ENCODE measurements at regions not wholly inside any gene's neighbourhood (a gene's known extent, or its start where the extent isn't known, plus 50 kb on each side); places are given as distances from the start of the nearest gene placed in this dataset.

DNA sequence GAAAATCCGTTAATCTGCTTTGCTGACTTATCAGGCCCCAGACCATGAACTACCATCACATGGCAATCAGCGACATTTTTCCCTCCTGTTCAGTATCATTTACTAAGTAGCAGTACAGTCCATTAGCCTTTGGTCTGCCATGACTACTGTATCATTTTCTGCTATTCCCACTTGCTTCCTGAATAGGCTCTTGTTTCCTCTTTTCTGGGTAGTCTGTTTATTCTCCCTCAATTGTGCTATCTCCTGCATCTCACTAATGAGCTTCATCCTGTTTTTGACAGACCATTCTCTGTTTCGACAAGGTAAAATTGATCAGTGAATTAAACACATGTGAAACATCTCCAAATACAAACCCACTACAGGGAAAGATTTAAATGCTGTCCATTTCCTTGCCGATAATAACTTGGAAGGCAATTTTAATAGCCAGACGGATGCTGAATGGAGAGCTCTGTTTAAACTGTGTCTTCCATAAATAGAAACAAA is 263.5 kb upstream of the ANKRD55 start:
- TF ChIP-seq POLR2A (IDR thresholded peaks at IDR 0.05; ENCODE audit: extremely low read depth, insufficient read length) (no peak), MYC (IDR thresholded peaks at IDR 0.05; ENCODE audit: low read depth, low read length) (no peak)
- TF ChIP-seq, protein P1, sequence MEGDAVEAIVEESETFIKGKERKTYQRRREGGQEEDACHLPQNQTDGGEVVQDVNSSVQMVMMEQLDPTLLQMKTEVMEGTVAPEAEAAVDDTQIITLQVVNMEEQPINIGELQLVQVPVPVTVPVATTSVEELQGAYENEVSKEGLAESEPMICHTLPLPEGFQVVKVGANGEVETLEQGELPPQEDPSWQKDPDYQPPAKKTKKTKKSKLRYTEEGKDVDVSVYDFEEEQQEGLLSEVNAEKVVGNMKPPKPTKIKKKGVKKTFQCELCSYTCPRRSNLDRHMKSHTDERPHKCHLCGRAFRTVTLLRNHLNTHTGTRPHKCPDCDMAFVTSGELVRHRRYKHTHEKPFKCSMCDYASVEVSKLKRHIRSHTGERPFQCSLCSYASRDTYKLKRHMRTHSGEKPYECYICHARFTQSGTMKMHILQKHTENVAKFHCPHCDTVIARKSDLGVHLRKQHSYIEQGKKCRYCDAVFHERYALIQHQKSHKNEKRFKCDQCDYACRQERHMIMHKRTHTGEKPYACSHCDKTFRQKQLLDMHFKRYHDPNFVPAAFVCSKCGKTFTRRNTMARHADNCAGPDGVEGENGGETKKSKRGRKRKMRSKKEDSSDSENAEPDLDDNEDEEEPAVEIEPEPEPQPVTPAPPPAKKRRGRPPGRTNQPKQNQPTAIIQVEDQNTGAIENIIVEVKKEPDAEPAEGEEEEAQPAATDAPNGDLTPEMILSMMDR (IDR thresholded peaks at IDR 0.05; ENCODE audit: low read depth, low read length): no peak
- TF ChIP-seq, protein P2, sequence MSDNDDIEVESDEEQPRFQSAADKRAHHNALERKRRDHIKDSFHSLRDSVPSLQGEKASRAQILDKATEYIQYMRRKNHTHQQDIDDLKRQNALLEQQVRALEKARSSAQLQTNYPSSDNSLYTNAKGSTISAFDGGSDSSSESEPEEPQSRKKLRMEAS (IDR thresholded peaks at IDR 0.05; ENCODE audit: low read depth, low read length): no peak
- DNase-seq (ENCODE audit: low read depth): no peak
- no peak overlapping the region for H3K4me3 ChIP-seq (ENCODE audit: low read depth, low read length)

DNA sequence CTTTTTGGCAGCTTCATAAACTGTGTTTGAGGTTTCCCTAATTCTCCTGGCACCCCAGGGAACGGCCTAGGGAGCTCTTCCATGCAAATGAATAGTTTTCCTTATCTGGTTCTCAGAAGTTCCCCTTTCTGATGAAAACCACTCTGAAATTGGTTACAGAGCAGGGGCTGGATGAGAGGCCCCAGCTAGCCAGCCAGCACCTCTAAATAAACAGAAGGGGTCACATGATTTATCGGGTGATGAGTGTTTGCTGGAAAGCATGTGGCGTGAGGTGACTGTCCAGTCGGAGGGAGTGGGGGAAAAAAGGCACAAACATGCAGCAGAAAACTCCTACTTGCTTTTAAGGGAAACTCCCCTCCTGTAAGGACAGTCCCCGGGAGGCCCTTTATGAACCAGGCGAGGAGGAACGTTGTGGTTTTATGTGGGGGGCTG is 261.2 kb upstream of the ANKRD55 start:
- no peak for TF ChIP-seq MYC (IDR thresholded peaks at IDR 0.05; ENCODE audit: low read depth, low read length)
- TF ChIP-seq, protein P1 (IDR thresholded peaks at IDR 0.05; ENCODE audit: low read depth, low read length): no peak
- TF ChIP-seq, protein P2 (IDR thresholded peaks at IDR 0.05; ENCODE audit: low read depth, low read length): peak; percentile 38; the same call in 1 of the 2 replicates
- TF ChIP-seq POLR2A (IDR thresholded peaks at IDR 0.05; ENCODE audit: extremely low read depth, insufficient read length): no peak
- DNase-seq (ENCODE audit: low read depth): peak; percentile 55
- H3K4me3 ChIP-seq (ENCODE audit: low read depth, low read length): no peak overlapping the region

DNA sequence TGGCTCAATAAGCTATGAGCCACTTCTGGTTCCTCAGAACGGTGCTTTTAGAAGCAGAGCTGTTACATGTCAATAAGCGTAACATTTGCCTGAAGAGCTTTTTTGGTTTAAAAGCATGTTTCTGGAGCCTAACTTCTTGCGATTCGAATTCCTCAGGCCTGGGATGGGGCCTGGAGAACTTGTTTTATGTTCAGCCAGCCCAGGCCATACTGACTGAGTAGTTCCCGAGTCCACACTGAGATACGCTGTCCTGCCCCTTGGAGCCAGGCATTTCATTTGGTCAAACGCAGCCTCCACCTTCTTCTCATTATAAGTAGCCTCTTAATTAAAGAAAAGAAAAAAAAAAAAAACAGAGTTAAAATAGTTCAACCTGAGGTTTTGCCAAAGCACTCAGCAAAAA is 260.6 kb upstream of the ANKRD55 start:
- DNase-seq (ENCODE audit: low read depth): no peak
- TF ChIP-seq, protein P1 (IDR thresholded peaks at IDR 0.05; ENCODE audit: low read depth, low read length): no peak
- TF ChIP-seq, protein P2 (IDR thresholded peaks at IDR 0.05; ENCODE audit: low read depth, low read length): no peak
- TF ChIP-seq MYC (IDR thresholded peaks at IDR 0.05; ENCODE audit: low read depth, low read length) (no peak), POLR2A (IDR thresholded peaks at IDR 0.05; ENCODE audit: extremely low read depth, insufficient read length) (no peak)

DNA sequence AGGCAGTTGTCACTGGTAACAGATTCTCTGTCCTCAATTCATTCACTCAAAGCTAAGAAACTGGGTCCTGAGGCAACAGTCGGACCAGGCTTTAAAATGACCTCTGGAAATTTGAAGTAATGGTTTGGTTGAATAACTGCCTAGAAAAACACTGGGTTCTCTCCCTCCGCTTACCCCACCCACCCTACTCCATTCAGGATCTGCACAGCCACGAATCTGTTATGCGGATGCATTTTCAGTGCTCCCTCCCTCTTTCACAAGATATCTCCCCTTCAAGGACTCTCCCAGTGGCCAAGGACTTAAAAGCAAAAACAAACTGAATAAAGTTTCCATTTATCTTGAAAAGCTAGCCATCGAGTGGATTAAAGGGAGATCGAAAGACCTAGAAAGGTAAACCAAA is 260.2 kb upstream of the ANKRD55 start:
- H3K4me3 ChIP-seq (ENCODE audit: low read depth, low read length): no peak overlapping the region
- TF ChIP-seq MYC (IDR thresholded peaks at IDR 0.05; ENCODE audit: low read depth, low read length): no peak
- no peak for TF ChIP-seq POLR2A (IDR thresholded peaks at IDR 0.05; ENCODE audit: extremely low read depth, insufficient read length)
- TF ChIP-seq, protein P1 (IDR thresholded peaks at IDR 0.05; ENCODE audit: low read depth, low read length): no peak
- no peak for DNase-seq (ENCODE audit: low read depth)

More for the DNA sequence above, 260.6 kb upstream of the ANKRD55 start:
- H3K4me3 ChIP-seq (ENCODE audit: low read depth, low read length): no peak overlapping the region

DNA sequence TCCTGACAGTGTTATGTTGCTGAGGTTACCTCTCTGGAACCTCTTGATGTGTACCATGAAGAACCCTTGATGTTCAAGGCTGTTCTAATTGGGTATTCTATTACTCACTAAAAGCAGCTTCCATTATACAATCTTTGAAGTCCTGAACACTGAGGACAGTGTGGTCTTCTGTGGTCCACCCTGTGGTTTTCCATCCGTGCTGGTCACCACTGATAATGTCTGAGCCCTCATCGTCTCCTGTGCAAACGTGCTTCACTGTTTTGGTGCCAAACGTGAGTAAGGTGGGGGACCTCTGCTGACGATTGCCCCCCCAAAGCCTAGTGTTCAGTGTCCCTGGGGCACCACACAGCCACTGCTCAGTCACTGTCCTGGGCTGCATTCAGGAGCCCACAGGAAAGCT is 259.7 kb upstream of the ANKRD55 start:
- no peak for TF ChIP-seq MYC (IDR thresholded peaks at IDR 0.05; ENCODE audit: low read depth, low read length)
- TF ChIP-seq, protein P1 (IDR thresholded peaks at IDR 0.05; ENCODE audit: low read depth, low read length): no peak
- TF ChIP-seq, protein P2 (IDR thresholded peaks at IDR 0.05; ENCODE audit: low read depth, low read length): no peak
- TF ChIP-seq POLR2A (IDR thresholded peaks at IDR 0.05; ENCODE audit: extremely low read depth, insufficient read length): no peak
- no peak overlapping the region for H3K4me3 ChIP-seq (ENCODE audit: low read depth, low read length)
- DNase-seq (ENCODE audit: low read depth): no peak
